Keratinocyte (primary cell): ENCODE measurements at regions not wholly inside any gene's neighbourhood (a gene's known extent, or its start where the extent isn't known, plus 50 kb on each side); places are given as distances from the start of the nearest gene placed in this dataset.

Experiments used
- EZH2 ChIP-seq: IDR thresholded peaks from one replicate; pipeline ENCODE4 v1.6.1; 2012; ENCODE audit warnings: inconsistent platforms, mild to moderate bottlenecking, low read length, moderate library complexity
- TF ChIP-seq, protein P1 (sequence below), 3 experiments: IDR thresholded peaks in 1 of 3; conservative IDR thresholded peaks in 1 of 3; optimal IDR thresholded peaks in 1 of 3; 2 replicates in 2 of 3; 3 replicates in 1 of 3; pipeline versions ENCODE3 to v1.5.1; 2011; ENCODE audit warnings: low read length in 3 of 3, mild to moderate bottlenecking in 3 of 3, moderate library complexity in 2 of 3, control low read depth in 1 of 3, inconsistent platforms in 1 of 3; ENCODE audit not compliant: insufficient read depth in 2 of 3; ENCODE audit errors: extremely low read depth in 1 of 3

- TF ChIP-seq EZH2, result no peak
- TF ChIP-seq, protein P1, sequence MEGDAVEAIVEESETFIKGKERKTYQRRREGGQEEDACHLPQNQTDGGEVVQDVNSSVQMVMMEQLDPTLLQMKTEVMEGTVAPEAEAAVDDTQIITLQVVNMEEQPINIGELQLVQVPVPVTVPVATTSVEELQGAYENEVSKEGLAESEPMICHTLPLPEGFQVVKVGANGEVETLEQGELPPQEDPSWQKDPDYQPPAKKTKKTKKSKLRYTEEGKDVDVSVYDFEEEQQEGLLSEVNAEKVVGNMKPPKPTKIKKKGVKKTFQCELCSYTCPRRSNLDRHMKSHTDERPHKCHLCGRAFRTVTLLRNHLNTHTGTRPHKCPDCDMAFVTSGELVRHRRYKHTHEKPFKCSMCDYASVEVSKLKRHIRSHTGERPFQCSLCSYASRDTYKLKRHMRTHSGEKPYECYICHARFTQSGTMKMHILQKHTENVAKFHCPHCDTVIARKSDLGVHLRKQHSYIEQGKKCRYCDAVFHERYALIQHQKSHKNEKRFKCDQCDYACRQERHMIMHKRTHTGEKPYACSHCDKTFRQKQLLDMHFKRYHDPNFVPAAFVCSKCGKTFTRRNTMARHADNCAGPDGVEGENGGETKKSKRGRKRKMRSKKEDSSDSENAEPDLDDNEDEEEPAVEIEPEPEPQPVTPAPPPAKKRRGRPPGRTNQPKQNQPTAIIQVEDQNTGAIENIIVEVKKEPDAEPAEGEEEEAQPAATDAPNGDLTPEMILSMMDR (optimal IDR thresholded peaks at IDR 0.05 in 1 of 3, IDR thresholded peaks at IDR 0.05 in 1 of 3, conservative IDR thresholded peaks at IDR 0.05 in 1 of 3; ENCODE audit: extremely low read depth in 1 of 3, insufficient read depth in 2 of 3, low read length in 3 of 3), result no peak
These were observed 930.2 kb upstream of the DIAPH2 start for GRCh38 chrX:95754411-95754810.
